GM12874 (cell line): ENCODE measurements at regions not wholly inside any gene's neighbourhood (a gene's known extent, or its start where the extent isn't known, plus 50 kb on each side); places are given as distances from the start of the nearest gene placed in this dataset.

Source experiments
- TF ChIP-seq, protein P1 (sequence below): IDR thresholded peaks from 2 replicates; pipeline ENCODE4 v1.5.1; 2011; ENCODE audit warnings: low read depth, mild to moderate bottlenecking, control low read depth, low read length, moderate library complexity; ENCODE audit not compliant: insufficient read depth

GRCh38 chr9:104025104-104025503, 69.0 kb upstream of the SMC2 start:
- TF ChIP-seq, protein P1, sequence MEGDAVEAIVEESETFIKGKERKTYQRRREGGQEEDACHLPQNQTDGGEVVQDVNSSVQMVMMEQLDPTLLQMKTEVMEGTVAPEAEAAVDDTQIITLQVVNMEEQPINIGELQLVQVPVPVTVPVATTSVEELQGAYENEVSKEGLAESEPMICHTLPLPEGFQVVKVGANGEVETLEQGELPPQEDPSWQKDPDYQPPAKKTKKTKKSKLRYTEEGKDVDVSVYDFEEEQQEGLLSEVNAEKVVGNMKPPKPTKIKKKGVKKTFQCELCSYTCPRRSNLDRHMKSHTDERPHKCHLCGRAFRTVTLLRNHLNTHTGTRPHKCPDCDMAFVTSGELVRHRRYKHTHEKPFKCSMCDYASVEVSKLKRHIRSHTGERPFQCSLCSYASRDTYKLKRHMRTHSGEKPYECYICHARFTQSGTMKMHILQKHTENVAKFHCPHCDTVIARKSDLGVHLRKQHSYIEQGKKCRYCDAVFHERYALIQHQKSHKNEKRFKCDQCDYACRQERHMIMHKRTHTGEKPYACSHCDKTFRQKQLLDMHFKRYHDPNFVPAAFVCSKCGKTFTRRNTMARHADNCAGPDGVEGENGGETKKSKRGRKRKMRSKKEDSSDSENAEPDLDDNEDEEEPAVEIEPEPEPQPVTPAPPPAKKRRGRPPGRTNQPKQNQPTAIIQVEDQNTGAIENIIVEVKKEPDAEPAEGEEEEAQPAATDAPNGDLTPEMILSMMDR, result no peak

- TF ChIP-seq, protein P1, result no peak
Observed at GRCh38 chr9:104025945-104026344, 68.2 kb upstream of the SMC2 start.

DNA sequence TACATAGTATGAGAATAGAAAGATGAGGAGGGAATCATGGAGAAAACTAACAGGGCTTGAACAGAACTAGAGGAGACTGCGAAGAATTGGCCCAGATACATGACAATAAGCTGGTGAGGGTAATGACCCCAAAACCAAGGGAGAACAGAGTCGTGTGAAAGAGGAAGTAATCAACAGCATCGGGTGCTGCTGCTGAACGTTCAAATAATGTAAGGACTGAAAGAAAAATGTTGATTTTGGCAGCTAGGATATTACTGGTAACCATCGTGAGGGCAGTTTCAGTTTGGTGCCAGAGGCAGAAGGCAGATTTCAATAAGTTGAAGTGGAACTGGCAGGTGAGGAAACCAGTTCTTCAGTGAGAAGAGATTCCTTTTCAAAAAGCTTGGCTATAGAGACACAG, 66.8 kb upstream of the SMC2 start:
- TF ChIP-seq, protein P1, result no peak

GRCh38 chr9:104028827-104029226, 65.3 kb upstream of the SMC2 start:
- TF ChIP-seq, protein P1, result no peak
